SH-SY5Y (cell line): ENCODE measurements at regions not wholly inside any gene's neighbourhood (a gene's known extent, or its start where the extent isn't known, plus 50 kb on each side); places are given as distances from the start of the nearest gene placed in this dataset.

Experiments used
- GATA2 ChIP-seq: IDR thresholded peaks from 2 replicates; pipeline ENCODE4 v1.6.1; 2011; ENCODE audit warnings: mild to moderate bottlenecking, low read depth, low read length
- GATA3 ChIP-seq: IDR thresholded peaks from 2 replicates; pipeline ENCODE4 v1.6.1; 2011; ENCODE audit warnings: low read depth, mild to moderate bottlenecking, low read length, moderate library complexity

GRCh38 chr2:65620524-65620923, 188.1 kb upstream of the SPRED2 start:
- no peak for TF ChIP-seq GATA2
- no peak for TF ChIP-seq GATA3

GRCh38 chr2:65620026-65620425, 187.6 kb upstream of the SPRED2 start:
- TF ChIP-seq GATA3 (no peak), GATA2 (no peak)

- TF ChIP-seq GATA3, result no peak
These were observed 183.2 kb upstream of the SPRED2 start for GRCh38 chr2:65615602-65616001.

GRCh38 chr2:65613968-65614555, 181.7 kb upstream of the SPRED2 start:
- TF ChIP-seq GATA2 (no peak), GATA3 (no peak)

GRCh38 chr2:65611488-65611887, 179.1 kb upstream of the SPRED2 start:
- TF ChIP-seq GATA3, result no peak
- TF ChIP-seq GATA2, result no peak

GRCh38 chr2:65608916-65609315, 176.5 kb upstream of the SPRED2 start:
- no peak for TF ChIP-seq GATA2
- TF ChIP-seq GATA3, result no peak

GRCh38 chr2:65608466-65608865, 176.1 kb upstream of the SPRED2 start:
- TF ChIP-seq GATA3 (no peak), GATA2 (no peak)

- TF ChIP-seq GATA3 (no peak), GATA2 (no peak)
These were observed 175.4 kb upstream of the SPRED2 start for GRCh38 chr2:65607662-65608305.

GRCh38 chr2:65605743-65606058, 173.3 kb upstream of the SPRED2 start:
- TF ChIP-seq GATA2 (no peak), GATA3 (no peak)

- TF ChIP-seq GATA3 (no peak), GATA2 (no peak)
These were observed 172.8 kb upstream of the SPRED2 start for GRCh38 chr2:65605058-65605742.

- TF ChIP-seq GATA3 (no peak), GATA2 (no peak)
These were observed 171.8 kb upstream of the SPRED2 start for GRCh38 chr2:65604246-65604645.

- no peak for TF ChIP-seq GATA3
- TF ChIP-seq GATA2, result no peak
These were observed 170.3 kb upstream of the SPRED2 start for GRCh38 chr2:65602603-65603235.

GRCh38 chr2:65599693-65600092, 167.3 kb upstream of the SPRED2 start:
- TF ChIP-seq GATA3 (no peak), GATA2 (no peak)

GRCh38 chr2:65598996-65599395, 166.6 kb upstream of the SPRED2 start:
- TF ChIP-seq GATA3 (no peak), GATA2 (no peak)

- TF ChIP-seq GATA3 (no peak), GATA2 (no peak)
These were observed 165.9 kb upstream of the SPRED2 start for GRCh38 chr2:65598264-65598663.

GRCh38 chr2:65595630-65596029, 163.2 kb upstream of the SPRED2 start:
- TF ChIP-seq GATA2 (no peak), GATA3 (no peak)
